ENCODE measurements at regions not wholly inside any gene's neighbourhood (a gene's known extent, or its start where the extent isn't known, plus 50 kb on each side); places are given as distances from the start of the nearest gene placed in this dataset.

DNA sequence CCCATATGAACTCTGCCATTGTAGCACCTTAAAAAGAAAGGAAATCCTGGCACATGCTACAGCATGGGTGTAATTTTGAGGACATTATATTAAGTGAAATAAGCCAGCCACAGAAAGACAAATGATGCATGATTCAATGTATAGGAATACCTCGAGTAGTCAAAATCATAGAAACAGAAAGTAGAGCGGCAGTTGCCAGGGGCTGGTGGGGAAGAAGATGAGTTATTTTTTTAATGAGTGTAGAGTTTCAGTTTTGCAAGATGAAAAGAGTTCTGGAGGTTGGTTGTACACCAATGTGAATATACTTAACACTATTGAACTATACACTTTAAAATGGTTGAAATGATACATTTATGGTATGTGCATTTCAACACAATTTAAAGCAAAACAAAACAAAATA is 133.0 kb downstream of the ZDHHC21 start:
- DNase-seq, result no peak

DNA sequence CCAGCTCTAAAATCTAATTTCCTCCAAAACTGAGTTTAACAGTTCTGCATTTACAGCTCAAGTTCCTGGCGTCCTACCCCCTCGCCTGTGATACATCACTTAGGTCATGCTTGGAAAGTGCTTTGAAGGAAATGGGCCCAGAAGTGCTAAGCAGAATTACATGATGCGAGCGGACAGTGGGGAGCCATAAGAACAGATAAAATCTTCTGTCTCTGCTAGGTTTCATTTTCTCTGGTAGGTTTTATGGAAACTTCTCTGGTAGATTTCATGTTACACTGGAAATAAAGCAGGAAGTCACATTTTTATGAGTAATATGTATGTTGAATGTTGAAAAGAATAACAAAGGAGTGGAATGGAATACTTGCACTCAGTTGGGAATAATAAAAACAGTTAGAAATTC is 138.3 kb downstream of the ZDHHC21 start:
- DNase-seq, result no peak

DNA sequence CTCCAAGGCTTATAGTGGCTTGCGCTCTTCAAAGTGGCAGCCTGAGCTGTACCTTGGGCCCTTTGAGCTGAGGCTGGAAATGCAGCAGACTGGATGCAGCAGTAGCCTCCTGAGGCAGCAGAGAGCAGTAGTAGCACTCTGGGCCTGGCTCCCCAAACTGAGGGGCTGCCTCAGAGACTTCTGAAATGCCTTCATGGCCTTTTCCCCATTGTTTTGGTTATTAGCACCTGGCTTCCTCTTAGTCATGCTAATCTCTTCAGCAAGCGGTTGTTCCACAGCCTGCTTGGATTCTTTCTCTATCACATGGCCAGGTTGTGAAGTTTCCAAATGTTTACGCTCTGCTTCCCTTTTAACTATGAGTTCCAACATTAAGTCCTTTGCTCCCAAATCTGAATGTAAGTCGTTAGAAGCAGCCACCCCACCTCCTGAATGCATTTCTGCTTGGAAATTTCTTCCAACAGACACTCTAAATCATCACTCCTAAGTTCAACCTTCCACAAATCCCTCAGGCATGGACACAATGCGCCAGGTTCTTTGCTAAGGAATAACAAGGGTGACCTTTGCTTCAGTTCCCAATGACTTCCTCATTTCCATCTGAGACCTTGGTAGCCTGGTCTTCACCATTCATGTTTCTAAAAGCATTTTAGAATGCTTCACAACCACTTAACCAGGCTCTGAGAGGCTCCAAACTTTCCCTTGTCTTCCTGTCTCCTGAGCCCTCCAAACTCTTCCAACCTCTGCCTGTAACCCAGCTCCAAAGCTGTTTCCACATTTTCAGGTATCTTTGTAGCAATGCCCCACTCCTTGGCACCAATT is 145.8 kb downstream of the ZDHHC21 start:
- no peak for DNase-seq

DNA sequence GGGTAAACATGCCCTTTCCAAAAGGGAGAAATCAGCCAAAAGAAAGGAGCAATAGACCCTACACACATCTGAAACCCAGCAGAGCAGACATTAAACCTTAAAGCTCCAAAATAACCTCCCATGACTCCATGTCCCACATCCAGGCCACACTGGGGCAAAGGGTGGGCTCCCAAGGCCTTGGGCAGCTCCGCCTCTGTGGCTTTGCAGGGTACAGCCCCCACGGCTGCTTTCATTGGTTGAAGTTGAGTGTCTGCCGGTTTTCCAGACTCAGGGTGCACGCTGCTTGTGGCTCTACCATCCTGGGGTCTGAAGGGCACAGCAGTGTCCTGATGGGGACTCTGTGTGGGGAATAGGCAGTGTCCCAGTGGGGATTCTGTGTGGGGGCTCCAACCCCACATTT is 146.5 kb downstream of the ZDHHC21 start:
- DNase-seq, result no peak

DNA sequence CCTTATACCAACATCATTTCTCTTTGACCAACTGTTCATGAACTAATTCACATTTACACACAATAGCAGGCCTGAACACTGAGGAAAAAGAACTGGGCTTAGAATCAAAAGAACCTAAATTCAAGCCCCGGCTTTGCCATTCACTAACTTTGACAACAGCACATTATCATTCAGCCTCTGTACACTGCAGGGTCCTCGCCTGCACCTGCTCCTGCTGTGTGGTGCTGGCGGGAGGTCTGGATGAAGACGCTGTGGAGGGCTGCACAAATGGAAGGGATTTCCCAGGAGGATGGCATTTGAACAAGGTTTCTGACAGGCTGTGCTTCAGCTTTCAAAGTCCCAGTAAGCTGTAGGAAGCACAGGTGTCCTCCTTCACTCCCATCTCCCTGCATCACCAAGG is 151.2 kb downstream of the ZDHHC21 start:
- DNase-seq, result no peak

DNA sequence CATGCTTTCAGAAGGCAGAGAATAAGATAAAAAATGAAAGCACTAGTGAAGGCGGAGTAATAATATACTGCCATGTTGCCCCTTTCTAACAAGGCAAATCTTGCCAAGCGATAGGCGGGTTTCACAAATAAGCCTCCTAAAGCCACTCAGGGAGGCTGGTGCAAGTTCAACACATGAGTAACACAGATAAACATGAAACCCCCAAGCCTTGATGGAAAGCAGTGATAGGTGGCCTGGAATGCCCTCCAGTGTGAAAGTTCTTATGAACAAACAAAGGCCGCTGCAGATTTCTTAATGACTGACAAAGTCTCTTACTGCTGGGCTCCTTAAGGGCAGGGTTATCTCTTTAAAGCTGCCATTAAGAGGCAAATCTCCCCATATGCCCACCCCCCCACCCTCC is 154.7 kb downstream of the ZDHHC21 start:
- no peak for DNase-seq

DNA sequence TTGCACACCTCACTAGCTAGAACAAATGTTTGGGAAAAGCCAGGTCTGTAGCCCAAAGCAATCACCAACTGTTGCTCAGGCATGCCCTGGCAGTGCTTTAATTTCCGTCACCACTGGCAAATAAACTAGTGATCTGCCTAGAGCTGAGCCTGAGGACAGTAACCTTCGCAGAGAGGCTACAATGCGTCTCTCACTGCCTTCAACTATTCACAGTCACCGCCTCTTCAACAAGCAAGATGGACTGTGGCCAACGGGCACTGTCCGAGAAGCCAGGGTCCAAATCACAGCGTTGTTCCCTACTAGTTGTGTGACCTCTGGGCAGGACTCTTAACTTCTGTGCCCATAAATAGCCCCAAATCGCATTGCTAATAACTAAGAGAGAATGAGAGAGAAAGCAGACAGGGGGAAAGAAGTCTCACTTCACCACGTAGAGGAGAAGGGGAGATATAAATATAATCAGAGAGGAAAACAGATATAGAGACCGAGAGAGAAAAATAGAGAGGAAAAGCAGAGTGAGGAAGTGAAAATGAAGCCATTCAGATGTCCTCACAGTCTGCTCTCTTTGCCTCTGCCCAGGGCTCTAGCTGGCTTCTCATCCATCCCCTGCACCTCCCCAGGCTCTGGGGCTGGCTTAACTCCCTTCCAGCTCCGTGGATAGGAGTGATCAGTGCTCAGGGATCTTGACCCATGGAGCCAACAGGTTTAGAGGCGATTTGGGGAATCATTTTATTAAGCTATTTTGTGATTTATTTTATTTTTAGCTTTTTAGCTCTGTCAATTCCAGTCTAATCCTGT is 157.9 kb downstream of the ZDHHC21 start:
- DNase-seq, result no peak

DNA sequence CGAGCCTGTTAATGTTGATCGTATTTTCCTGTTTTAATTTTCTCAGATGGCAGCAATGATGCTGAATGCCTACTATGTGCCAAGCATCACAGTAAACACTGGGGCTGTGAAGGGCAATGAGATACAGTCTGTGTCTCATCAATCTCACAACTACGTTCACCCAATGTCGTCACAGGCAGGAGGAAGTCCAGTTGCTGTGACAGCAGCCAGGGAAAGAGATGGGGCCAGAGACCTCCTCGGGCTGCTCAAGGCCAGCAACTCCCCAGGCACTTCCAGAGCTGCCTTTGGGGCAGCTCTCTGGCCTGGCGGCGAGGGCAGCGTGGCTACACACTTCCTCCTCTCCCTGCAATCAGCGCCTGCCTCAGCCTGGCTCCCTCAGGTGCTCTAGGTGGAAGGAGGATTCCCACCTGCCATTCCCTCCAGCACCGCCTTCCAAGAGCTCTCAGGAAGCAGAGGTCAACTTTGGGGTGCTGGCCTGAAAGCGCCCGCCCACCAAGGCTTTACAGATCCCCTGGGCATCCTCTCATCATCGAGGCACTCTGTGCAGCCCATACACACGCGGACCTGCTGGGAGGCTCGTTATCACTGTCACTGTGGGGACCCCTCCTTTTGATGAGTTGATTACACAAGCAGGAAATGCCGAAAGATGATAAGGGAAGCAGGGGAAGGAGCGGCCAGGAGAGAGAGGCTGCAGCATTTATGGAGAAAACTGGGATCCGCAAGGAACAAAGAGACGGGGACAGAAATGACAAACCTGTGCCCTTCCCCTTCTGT is 159.2 kb downstream of the ZDHHC21 start:
- DNase-seq, result no peak

DNA sequence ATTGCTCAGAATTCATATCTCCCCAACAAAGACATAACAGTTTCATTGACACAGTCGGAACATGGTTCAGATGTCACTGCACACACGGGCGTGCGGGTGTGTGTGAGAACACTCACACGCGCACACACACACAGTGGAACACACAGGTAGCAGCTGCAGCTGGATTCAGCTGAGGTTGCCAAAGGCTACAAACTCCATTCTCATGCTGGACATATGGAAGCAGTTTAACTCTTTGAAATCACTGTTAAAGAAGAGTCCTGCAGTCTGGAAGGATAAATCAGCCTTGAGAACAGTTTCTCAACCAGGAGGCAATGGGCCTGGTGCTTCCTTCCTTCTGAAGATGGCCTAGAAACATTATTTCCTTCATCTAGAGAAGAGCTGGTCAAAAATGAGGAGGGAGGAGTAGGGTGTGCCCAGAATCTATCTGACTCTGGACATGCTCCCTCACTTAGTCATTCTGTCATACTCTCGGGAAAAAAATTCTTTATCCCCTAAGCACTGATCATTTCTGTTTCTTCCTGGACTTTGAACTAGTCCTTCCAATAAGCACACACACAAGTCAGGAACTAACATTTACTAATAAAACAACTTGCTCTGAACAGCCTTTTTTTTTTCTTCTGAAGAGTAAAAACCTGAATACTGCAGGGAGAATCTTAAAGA is 160.6 kb downstream of the ZDHHC21 start:
- peak; percentile 70 for DNase-seq

DNA sequence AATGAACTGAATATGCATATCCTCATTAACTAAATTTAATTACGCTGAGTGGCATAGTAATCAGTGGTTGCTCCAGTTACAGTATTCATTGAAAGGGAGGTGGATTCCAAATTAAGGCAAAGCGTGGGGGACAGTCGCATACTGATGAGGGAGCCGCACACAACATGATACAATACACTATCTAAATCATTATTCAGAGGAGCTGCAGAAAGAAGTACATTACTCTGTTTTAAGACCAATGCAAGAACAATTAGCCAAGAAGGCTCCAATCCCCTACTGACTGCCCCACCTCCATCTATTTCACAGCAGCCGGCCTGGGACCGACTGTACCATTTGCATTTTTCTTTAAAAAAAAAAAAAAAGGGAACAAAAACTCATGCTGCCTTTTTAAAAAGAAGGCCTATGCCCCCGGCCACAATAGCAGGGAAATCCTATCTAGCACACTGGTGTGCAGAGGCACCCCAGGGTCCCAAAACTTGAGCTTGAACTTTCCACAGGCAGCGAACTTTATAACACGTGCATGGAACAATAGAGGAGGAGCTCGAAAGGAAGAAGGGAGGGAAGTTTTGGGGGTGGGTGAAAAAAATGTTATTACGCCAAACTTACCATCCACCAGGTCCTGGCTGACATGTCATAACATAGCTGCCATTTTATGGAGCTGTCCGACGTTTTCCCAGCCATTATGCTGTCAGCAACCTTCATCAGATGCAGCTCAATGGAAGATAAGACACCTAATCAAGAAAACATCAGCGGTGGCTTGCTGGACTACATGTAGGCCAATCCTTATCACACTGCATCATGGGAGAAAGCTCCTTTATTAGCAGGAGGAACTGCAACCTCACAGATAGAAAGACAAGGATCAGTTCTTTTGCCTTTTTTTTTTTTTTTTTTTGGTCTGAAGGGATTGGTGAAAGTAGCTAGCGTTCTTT is 161.6 kb downstream of the ZDHHC21 start:
- DNase-seq, result peak; percentile 98

DNA sequence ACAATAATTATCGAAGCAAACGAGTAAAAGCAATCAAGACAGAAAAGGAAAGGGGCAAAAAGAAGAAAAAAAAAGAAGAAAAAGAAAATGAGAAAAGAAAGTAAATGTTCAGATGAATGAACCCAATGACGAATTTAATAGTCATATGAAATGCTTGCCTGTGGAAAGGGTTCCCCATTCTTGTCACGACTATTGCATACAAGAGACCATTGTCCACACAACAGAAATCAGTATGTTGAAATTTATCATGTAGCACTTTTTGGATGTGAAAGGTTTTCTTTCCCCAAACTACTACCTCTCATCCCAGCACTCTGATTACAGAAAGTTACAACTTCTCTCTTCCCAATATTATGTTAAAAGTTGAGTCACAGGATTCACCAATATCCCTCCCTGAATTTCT is 162.4 kb downstream of the ZDHHC21 start:
- no peak for DNase-seq

DNA sequence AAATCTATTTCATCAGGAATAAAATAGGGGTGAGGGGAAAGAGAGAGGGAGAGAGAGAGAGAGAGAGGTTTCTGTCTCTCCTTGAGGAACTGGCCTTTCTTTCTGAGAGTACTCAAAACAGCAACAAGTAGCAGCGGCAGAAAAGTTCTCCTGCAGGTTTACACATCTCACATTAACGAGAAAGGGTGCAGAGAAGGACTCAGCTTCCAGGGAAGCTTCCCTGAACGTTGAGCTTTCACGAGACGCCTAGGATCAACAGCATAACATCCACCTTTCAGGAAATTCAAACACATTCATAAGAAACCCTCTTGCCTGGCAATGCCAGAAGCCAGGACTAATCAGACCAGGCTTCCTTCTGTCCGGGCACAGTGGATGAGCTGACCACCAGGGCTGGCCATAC is 162.9 kb downstream of the ZDHHC21 start:
- peak; percentile 87 for DNase-seq

DNA sequence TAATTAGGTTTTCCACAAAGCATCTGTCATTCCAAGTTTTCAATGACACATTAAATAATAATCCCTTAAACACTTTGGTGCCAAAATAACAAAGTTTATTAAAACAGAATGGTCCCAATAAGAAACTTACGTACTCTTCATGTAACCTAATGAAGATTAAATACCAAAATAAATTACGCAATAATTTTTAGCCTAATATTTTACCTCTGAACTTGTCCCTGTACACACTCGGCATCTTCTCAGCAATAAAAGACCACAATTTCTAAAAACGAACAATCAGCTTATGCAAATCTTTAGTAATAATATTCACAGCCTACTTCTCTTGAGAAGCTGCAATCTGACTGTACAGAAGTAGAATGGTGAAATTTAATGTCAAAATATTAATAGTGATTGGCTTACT is 163.6 kb downstream of the ZDHHC21 start:
- DNase-seq, result peak; percentile 77

DNA sequence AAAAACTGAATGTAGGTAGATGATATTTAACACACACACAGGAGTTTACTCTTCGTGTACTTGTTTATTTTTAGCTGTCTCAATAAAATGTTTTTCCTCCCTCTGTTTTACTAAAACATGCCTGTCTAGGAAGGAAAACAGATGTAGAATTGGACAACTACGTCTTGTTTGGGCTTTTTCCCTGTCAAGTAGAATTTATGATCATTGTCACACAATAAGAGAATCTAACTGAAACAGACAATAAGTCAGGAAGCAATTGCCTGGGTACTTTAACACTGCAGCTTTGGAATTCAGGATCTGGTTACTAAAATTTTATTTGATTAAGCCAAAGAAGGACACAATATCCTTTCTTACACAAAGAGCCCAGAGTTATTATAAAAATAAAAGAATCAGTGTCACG is 164.2 kb downstream of the ZDHHC21 start:
- DNase-seq, result peak; percentile 65

DNA sequence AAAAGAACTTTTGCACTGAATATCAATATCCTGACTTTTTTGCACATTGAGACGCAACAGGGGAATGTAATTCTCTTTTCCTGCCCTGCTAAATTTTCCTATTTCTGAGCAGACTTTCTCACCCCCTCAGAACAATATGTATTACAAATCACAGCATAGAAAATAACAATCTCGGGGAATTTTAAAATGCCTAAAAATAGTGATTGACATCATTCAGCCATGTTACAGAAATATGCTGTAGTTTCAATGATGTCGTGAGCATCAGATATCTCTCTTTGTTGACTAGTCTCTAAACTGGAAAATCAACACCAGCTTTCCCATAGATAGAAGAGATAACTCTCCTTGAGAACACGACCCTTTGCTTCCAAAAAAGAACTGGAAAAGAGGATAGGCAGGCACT is 166.7 kb downstream of the ZDHHC21 start:
- DNase-seq, result no peak

DNA sequence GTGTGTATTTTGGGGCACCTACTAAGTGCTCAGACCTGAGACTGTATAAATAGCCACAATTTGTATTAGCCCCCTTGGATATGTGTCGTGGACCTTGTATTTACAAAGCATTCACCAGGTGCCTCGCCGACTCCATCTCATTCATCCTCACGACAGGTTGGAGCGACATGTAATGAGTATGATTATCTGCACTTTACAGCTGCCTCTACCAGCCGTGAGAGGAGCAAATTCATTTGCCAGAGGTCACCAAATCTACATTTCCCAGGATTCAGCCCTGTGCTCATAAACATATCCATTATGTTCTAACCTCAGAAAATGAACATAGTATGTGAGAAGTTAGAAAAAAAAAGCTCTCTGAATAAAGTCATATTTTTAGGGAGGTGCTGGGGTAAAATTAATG is 167.4 kb downstream of the ZDHHC21 start:
- no peak for DNase-seq

DNA sequence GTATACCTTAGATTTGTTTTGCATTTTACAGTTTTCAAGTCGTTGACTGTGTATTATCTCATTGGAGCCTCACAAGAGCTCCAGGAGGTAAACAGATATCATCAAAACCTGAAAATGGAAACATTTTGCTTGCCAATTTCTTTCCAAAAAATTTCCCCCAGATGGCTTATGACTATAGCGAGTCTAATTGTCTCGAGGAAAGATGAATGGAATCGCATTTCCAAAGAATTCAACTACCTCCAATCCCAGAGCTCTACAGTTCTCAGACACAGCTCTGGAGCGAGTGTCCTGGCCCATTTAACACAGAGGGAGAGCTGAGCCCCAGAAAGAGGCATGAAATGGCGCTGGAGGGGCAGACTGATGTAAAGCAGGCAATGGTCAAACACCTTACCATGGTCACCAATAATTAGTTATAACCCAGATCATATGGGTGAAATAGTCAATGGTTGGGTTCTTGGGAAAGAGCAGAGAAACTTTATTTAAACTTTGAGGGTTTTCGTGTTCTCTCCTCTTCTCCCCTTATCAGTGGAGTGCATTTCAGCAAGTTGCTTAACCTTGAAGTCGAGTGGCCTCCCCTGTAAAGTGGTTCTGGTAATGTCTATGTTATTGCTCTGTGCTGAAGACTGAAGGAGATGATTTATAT is 168.2 kb downstream of the ZDHHC21 start:
- no peak for DNase-seq

DNA sequence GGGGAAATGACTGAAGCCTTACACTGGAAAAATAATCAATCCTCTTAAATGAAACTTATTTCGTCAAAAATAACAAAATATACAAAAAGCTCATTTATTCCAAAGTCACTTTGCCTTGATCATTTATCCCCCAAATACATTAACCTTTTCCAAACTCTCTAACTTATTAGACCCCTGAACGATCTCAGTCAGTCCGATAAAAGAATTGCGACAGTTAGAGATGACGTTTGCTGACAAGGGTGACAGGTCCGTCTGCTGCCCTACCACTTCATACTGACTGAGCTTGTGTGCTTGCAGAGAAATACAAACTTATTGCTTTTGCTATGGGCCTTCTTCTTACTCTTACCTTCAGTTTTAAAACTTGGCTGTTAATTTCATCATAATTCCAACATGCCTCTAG is 169.7 kb downstream of the ZDHHC21 start:
- no peak for DNase-seq

DNA sequence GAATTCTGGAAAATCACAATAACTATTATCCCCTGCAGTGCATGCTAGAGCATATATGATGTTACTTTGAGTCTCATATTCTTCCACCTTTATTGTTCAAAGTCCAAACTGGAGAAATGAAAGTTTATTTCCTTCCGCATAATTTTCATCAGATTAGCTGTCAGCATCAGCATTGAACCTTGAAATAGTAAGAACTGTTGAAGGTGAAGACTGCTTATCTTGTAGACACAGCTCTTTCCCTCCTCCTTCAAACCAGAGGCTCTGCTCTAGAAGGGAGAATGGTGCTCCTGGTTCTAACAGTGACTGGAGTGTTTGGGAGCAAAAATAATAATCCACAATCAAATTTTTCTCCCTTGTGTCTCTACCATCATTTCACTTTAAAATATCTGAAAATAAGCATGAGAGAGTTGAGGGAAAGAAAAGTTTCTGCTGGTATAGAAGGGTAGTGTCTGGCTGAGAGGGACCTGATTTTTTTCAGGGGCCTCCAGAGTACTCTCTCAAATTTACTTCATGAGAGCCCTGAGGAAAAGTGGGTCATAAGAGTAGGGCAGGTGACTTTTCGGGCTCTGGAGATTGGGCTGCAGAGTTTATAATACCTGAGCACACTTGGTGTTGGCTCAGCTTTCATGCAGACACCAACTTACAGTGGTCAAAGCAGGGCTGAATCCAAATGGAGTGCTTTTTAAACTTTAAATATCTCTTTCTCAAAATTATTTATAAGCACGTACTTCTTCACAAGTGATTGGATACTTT is 170.4 kb downstream of the ZDHHC21 start:
- DNase-seq, result no peak

DNA sequence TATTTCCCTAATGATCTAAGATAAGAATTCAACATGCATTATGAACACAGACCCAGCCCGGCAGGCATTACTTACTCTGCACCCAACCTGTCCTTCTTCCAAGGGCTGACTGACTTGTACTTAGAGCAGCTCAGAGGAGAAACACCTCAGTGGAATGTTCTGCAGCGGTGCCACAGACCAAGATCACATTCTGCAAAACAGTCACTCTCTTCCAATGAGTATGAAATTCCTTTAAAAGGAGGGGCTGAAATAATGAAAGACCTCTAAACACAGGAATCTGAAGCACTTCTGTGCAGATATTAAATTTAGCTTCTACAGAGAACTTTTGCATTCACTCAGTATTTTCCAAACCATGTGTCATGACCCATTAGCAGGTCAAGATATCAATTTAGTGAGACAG is 172.9 kb downstream of the ZDHHC21 start:
- DNase-seq, result no peak

Data from NCI-H526 treated with DMSO at 0.1 percent for 48 hours (cell line).